ENCODE measurements at regions not wholly inside any gene's neighbourhood (a gene's known extent, or its start where the extent isn't known, plus 50 kb on each side); places are given as distances from the start of the nearest gene placed in this dataset.

- TF ChIP-seq CTCF (IDR thresholded peaks at IDR 0.05) (no peak), POLR2A (IDR thresholded peaks at IDR 0.05) (no peak)
Measured at GRCh38 chr2:195458936-195459335, 198.1 kb upstream of the SLC39A10 start.

Data from lower leg skin (tissue), 3 donors.